IPS DF 6.9 (cell line): ENCODE measurements at regions not wholly inside any gene's neighbourhood (a gene's known extent, or its start where the extent isn't known, plus 50 kb on each side); places are given as distances from the start of the nearest gene placed in this dataset.

Experiments used
- DNase-seq: peaks from one replicate; pipeline ENCODE4 v3.0.0-alpha.2; 2013; ENCODE audit warnings: low read depth, low spot score
- H3K27ac ChIP-seq: one replicate; pipeline ENCODE4 v1.5.1; 2013; ENCODE audit warnings: low read length, control low read depth
- H3K27me3 ChIP-seq: 2 replicates; pipeline ENCODE4 v1.6.1; 2013; ENCODE audit warnings: mild to moderate bottlenecking, low read length; ENCODE audit not compliant: control insufficient read depth, insufficient read depth
- H3K36me3 ChIP-seq: 2 replicates; pipeline ENCODE4 v1.6.1; 2013; ENCODE audit warnings: low read length; ENCODE audit not compliant: control insufficient read depth, insufficient read depth
- H3K4me1 ChIP-seq: 2 replicates; pipeline ENCODE4 v1.6.1; 2013; ENCODE audit warnings: low read length; ENCODE audit not compliant: control insufficient read depth, insufficient read depth
- H3K4me3 ChIP-seq: 2 replicates; pipeline ENCODE4 v1.5.1; 2013; ENCODE audit warnings: mild to moderate bottlenecking, low read length
- H3K9me3 ChIP-seq: 2 replicates; pipeline ENCODE4 v1.6.1; 2013; ENCODE audit warnings: low read length, inconsistent platforms; ENCODE audit not compliant: control insufficient read depth, insufficient read depth
- WGBS: extraction: QIAGEN DNeasy Blood & Tissue Kit; methylation state at CpG from one replicate; pipeline ENCODE4 v1.1.7; 2013; ENCODE audit warnings: mixed read lengths, missing lambda C conversion rate; ENCODE audit not compliant: insufficient read length, insufficient coverage; 5-methylcytosine and 5-hydroxymethylcytosine counted together

- no peaks in the 10 kb centered on the region for H3K27me3 ChIP-seq
- no peak overlapping the region for H3K4me3 ChIP-seq
- H3K4me1 ChIP-seq: no peaks in the 10 kb centered on the region
- H3K27ac ChIP-seq: no peak overlapping the region
- no peaks in the 10 kb centered on the region for H3K9me3 ChIP-seq
- no peaks in the 10 kb centered on the region for H3K36me3 ChIP-seq
- DNase-seq: no peak
- no CpG with 5 or more reads among the region's 11 CpGs for WGBS
Observed at GRCh38 chr4:127425202-127425845, 207.4 kb upstream of the INTU start.

DNA sequence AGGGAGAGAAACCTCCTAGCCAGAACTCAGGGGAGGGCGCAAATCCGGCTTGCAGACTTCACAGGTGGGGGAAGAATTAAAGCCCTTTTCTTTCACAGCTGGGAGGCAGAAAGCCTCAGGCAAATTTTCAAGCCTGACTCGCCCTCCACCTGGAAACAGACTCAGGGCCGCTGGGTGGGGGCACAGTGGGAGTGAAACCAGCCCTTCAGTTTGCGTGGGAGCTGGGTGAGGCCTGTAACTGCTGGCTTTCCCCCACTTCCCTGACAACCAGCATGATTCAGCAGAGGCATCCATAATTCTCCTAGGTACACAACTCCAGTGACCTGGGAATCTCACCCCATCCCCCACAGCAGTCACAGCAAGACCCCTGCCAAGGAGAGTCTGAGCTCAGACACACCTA lies 206.9 kb upstream of the INTU start:
- Histone ChIP-seq H3K36me3 (no peaks in the 10 kb centered on the region), H3K4me1 (no peaks in the 10 kb centered on the region), H3K27me3 (no peaks in the 10 kb centered on the region), H3K9me3 (no peaks in the 10 kb centered on the region), H3K4me3 (no peak overlapping the region), H3K27ac (no peak overlapping the region)
- DNase-seq: no peak
- whole genome bisulfite sequencing: no CpG with 5 or more reads among the region's 5 CpGs

DNA sequence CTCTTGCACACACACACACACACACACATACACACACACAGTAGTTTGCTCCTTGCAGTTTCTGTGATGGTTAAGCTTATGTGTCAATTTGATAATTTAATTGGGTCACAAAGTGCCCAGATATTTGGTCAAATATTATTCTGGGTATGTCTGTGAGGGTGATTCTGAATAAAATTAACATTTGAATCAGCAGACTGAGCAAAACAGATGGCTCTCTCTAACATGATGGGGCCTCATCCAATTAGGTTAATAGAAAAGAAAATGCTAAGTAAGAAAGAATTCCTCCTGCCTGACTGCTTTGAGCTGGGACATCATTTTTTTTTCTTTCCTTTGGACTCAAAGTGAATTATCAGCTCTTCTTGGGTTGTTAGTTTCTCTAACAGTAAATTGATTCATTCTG lies 191.2 kb upstream of the INTU start:
- Histone ChIP-seq H3K27ac (no peak overlapping the region), H3K4me1 (no peaks in the 10 kb centered on the region), H3K27me3 (no peaks in the 10 kb centered on the region), H3K4me3 (no peak overlapping the region), H3K9me3 (no peaks in the 10 kb centered on the region), H3K36me3 (no peaks in the 10 kb centered on the region)
- no peak for DNase-seq

DNA sequence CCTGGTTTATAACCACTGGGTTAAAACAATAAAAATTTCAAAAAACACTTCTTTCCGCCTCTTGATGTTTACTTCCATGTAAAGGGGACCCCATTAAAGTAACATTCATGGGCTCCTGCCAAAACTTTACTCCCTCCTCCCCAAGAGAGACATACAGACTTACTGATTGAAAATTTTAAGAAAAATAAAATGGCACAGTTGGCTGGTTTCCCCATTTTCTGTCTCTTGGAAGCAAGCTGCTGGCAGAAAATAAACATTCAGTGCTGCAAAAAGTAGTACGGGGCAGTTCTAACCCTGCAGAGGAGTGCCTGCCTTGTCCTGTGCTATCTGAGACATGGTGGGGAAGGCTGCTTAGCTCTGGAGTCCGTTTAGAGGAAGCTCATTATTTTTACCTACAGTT lies 187.3 kb upstream of the INTU start:
- no peaks in the 10 kb centered on the region for H3K27me3 ChIP-seq
- no peak overlapping the region for H3K27ac ChIP-seq
- WGBS: no CpG with 5 or more reads among the region's 3 CpGs
- no peak overlapping the region for H3K4me3 ChIP-seq
- no peaks in the 10 kb centered on the region for H3K36me3 ChIP-seq
- no peak for DNase-seq
- no peaks in the 10 kb centered on the region for H3K9me3 ChIP-seq
- no peaks in the 10 kb centered on the region for H3K4me1 ChIP-seq

DNA sequence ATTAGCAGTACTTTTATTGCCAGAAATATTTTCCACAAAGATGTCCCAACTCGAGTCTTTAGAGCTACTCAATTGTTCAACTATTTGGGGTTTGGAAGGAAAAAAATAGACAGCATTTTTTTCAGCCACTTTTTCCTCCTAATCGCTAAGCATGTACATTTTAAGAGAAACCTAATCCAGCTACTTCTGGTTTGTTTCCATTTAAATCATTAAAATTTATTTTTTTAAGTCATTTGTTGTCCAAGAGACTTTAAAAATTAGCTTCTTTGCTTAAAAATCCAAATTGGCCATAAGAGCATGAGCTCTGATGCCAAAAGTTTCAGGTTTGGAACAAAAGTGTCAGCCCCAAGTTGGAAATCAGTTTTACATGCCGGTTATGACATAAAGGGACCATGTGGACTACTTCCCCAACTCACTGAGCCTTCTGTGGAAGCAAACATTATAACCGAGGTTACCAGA lies 186.3 kb upstream of the INTU start:
- H3K4me1 ChIP-seq: no peaks in the 10 kb centered on the region
- no peak for DNase-seq
- H3K4me3 ChIP-seq: no peak overlapping the region
- H3K36me3 ChIP-seq: no peaks in the 10 kb centered on the region
- no peak overlapping the region for H3K27ac ChIP-seq
- H3K9me3 ChIP-seq: no peaks in the 10 kb centered on the region
- no CpG with 5 or more reads among the region's 4 CpGs for WGBS
- H3K27me3 ChIP-seq: no peaks in the 10 kb centered on the region

DNA sequence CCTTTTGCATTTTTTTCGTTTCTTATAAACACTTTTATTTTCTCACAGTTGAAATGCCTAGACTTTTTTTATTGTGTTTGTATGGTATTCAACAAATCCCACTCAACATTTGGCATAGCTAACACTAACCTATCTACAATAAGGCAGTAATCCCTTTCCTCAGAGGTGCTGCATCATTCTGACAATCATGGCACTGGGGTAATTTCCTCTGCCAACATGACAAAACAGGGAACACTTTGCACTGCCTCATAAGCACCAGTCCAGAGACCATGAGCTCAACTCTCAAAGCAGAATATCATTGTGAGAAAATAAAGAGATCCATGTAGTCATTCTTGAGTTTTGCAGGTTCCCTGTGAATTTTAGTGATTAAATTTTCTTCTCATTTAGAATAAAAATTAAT lies 183.8 kb upstream of the INTU start:
- Histone ChIP-seq H3K4me3 (no peak overlapping the region), H3K36me3 (no peaks in the 10 kb centered on the region), H3K27ac (no peak overlapping the region), H3K27me3 (no peaks in the 10 kb centered on the region), H3K9me3 (no peaks in the 10 kb centered on the region), H3K4me1 (no peaks in the 10 kb centered on the region)
- no CpG with 5 or more reads among the region's 1 CpG for whole genome bisulfite sequencing
- DNase-seq: no peak

- Histone ChIP-seq H3K4me1 (no peaks in the 10 kb centered on the region), H3K36me3 (no peaks in the 10 kb centered on the region), H3K4me3 (no peak overlapping the region), H3K27ac (no peak overlapping the region), H3K27me3 (no peaks in the 10 kb centered on the region), H3K9me3 (no peaks in the 10 kb centered on the region)
- no peak for DNase-seq
Observed at GRCh38 chr4:127449449-127449848, 183.3 kb upstream of the INTU start.

GRCh38 chr4:127450276-127450675 lies 182.5 kb upstream of the INTU start:
- Histone ChIP-seq H3K36me3 (no peaks in the 10 kb centered on the region), H3K4me1 (no peaks in the 10 kb centered on the region), H3K9me3 (no peaks in the 10 kb centered on the region), H3K27me3 (no peaks in the 10 kb centered on the region), H3K27ac (no peak overlapping the region), H3K4me3 (no peak overlapping the region)
- no peak for DNase-seq
- no CpG with 5 or more reads among the region's 1 CpG for WGBS

DNA sequence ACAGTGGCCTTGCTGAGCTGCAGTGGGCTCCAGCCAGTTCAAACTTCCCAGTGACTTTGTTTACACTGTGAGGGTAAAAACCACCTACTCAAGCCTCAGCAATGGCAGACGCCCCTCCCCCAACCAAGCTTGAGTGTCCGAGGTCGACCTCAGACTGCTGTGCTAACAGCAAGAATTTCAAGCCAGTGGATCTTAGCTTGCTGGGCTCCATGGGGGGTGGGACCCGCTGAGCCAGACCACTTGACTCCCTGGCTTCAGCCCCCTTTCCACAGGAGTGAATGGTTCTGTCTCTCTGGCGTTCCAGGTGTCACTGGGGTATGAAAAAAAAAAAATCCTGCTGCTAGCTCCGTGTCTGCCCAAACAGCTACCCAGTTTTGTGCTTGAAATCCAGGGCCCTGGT lies 168.9 kb upstream of the INTU start:
- no peaks in the 10 kb centered on the region; the same call in 1 of the 2 replicates for H3K4me1 ChIP-seq

GRCh38 chr4:127469542-127469941 lies 163.2 kb upstream of the INTU start:
- DNase-seq: no peak
- no CpG with 5 or more reads among the region's 1 CpG for WGBS

More for the DNA sequence above, 168.9 kb upstream of the INTU start:
- Histone ChIP-seq H3K27ac (no peak overlapping the region), H3K27me3 (no peaks in the 10 kb centered on the region), H3K9me3 (no peaks in the 10 kb centered on the region), H3K4me3 (no peak overlapping the region), H3K36me3 (no peaks in the 10 kb centered on the region)
- no peak for DNase-seq
- no CpG with 5 or more reads among the region's 6 CpGs for WGBS

DNA sequence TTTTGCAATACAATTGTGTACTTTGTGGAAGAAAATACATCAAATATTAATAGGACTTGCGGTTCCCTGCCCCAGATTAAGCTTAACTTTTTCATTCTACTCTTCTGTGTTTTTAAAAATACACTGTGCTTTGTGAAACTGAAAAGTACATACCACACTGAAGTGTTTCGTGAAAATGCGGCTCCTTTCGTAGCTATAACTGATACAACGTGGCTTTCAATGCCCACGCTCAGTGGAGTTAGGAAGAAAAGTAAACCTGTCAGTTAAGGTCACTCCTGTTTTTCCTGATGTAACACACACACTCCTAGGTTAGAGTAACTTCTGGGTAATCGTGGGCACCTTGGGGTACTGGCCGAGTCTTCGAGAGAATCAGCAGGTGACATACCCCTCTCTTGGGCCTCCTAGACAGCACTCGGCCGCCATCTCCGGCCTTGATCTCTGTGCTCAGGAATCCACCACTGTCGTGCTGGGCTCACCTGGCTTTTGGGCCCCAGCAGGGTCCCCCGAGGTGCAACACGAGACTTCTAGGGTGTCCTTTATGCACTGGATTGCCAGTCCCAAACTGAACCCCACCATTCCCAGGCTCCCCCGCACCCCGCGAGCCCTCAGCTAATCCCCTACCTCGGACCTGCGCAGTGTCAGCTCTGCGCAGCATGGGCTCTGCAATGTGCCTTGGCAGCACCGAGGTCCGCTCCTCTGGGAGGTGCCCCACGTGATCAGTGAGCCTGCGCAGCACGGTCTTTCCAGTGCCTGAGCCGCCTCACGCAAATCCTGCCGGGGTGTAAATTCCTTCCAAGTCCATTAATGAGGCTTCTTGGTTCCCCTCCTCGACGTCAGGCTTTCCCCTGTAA lies 162.6 kb upstream of the INTU start:
- no peaks in the 10 kb centered on the region for H3K4me1 ChIP-seq
- no peaks in the 10 kb centered on the region for H3K27me3 ChIP-seq
- H3K36me3 ChIP-seq: no peaks in the 10 kb centered on the region
- no peaks in the 10 kb centered on the region for H3K9me3 ChIP-seq
- no peak overlapping the region for H3K27ac ChIP-seq
- no peak overlapping the region for H3K4me3 ChIP-seq
- no CpG with 5 or more reads among the region's 31 CpGs for WGBS
- no peak for DNase-seq

More at GRCh38 chr4:127469542-127469941, 163.2 kb upstream of the INTU start:
- Histone ChIP-seq H3K36me3 (no peaks in the 10 kb centered on the region), H3K4me3 (no peak overlapping the region), H3K27me3 (no peaks in the 10 kb centered on the region), H3K4me1 (no peaks in the 10 kb centered on the region), H3K27ac (no peak overlapping the region), H3K9me3 (no peaks in the 10 kb centered on the region)
